PC-9 (cell line): ENCODE measurements at regions not wholly inside any gene's neighbourhood (a gene's known extent, or its start where the extent isn't known, plus 50 kb on each side); places are given as distances from the start of the nearest gene placed in this dataset.

Source experiments
- CTCF ChIP-seq: fragments of 200-600 bp; sonication (generic); conservative IDR thresholded peaks from 2 replicates; pipeline ENCODE4 v1.6.1; 2017; ENCODE audit warnings: mixed run types, antibody characterized with exemption, mild to moderate bottlenecking, moderate library complexity
- EZH2 ChIP-seq: fragments of 200-600 bp; sonication (generic); IDR thresholded peaks from 2 replicates; pipeline ENCODE4 v1.8.0; 2017; ENCODE audit warnings: antibody characterized with exemption, low read depth

- TF ChIP-seq CTCF = no peak
- no peak for TF ChIP-seq EZH2
These were observed 958.8 kb upstream of the NR2F2 start for GRCh38 chr15:95371664-95372063.
